CD1c-positive myeloid dendritic cell (primary cell): ENCODE measurements at regions not wholly inside any gene's neighbourhood (a gene's known extent, or its start where the extent isn't known, plus 50 kb on each side); places are given as distances from the start of the nearest gene placed in this dataset.

Experiments
- DNase-seq: peaks from one replicate; pipeline ENCODE4 v3.0.0-alpha.2; 2016; ENCODE audit errors: extremely low spot score

- DNase-seq, result no peak
Observed at GRCh38 chr4:135319685-135320084, 1118.1 kb upstream of the PABPC4L start.

GRCh38 chr4:135316266-135316779, 1114.7 kb upstream of the PABPC4L start:
- DNase-seq, result no peak

GRCh38 chr4:135290136-135290535, 1088.5 kb upstream of the PABPC4L start:
- no peak for DNase-seq

DNA sequence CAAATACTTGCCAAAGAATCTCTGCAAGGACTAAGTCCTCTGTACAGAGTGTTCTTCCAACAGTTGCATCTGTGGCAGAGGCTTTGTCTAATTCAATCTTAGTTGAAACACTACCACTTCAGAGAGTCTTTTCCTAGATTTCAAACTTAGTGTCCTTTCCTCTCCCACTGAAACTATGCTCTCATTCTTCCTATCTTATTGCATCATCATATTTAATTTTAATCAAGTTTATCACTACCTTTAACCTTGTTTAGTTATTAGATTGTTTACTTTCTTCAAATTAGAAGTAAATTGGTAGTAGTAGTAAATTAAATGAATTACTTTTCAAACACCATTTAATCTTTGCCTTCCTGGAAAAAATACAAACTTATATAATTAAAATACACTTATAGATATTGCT, 1082.3 kb upstream of the PABPC4L start:
- DNase-seq, result no peak

DNA sequence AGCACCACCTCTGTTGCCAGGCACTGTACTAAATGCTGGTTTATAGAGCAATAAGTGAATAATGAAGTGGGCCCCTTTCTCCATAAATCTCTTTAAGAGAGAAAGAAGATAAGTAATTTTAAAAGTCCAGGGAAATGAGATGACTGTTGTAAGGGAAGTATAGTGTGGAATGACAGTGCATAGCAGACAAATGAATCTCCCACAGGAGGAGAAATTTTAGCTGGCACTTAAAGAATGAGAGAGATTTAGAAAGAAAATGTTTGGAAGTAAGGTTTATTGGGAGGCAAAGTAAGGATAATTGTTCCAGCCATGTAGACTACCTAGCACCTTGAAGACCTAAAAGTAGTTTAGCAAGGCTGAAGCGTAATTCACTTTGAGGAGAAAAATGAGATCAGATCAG, 1081.1 kb upstream of the PABPC4L start:
- no peak for DNase-seq

GRCh38 chr4:135281230-135281629, 1079.6 kb upstream of the PABPC4L start:
- no peak for DNase-seq

DNA sequence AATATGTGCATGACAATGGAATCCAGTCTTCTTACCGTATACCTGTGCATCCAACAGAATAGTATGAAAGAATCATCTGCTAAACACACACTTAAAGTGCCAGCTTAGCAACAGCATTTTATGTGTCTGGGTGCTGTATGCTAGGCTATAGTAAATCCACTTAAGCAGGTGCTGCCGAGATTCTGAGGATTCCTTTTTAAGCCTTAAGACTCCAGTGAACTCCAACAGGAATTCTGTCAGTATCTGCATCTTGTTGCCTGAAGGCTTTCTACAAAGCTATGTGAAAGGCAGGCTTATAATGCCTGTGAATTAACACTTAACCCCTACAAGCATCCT, 1076.4 kb upstream of the PABPC4L start:
- no peak for DNase-seq

GRCh38 chr4:135277068-135277979, 1075.7 kb upstream of the PABPC4L start:
- DNase-seq, result no peak

DNA sequence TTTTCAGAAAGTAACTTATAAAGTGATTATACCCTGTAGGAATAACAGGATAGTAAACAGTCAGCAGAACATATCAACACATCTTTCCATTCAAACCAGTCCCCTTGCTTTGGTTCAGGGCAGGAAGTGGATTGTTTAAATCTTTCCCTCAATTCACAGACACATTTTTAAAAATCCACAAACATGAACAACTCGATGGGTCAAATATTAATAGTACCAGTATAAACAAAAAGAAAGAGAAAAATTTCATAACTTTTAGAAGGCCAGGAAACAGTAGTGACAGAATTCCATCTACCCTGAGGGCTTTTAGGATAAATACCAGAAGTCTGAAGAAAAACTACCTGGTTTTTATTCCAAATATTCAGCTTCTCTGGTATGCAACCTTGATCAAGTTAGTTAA, 1072.8 kb upstream of the PABPC4L start:
- DNase-seq, result no peak

DNA sequence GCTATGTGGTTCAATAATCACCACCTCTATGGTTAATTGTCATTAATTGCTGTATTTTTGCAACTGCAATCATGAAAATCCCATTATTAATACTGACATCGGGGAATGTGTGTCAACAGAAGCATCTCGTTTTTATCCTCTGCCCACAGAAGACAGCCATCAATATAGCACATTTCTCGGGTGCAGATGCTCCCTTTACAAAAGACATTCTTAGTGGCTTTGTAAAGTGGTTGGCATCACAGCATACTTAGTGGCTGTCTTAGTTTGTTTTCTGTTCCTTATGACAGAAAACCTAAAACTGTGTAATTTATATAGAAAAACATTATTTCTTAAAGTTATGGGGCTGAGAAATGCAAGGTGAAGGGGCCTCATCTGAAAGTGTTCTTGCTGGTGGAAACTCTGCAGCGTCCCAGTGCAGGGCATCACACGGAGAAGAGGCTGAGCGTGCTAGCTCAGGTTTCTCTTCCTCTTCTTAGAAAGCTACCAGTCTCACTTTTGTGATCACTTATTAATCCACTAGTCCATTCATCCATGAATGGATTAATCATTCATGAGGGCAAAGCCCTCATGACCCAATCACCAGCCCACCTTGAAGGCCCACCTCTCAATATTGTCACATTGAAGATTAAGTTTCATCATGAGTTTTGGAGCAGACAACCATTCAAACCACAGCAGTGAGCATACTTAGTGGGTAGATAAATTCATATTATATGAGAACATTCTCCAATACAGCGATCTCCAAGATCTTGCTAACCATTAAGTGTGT, 1067.7 kb upstream of the PABPC4L start:
- no peak for DNase-seq

- no peak for DNase-seq
Observed at GRCh38 chr4:135268369-135268768, 1066.8 kb upstream of the PABPC4L start.

- DNase-seq, result no peak
Observed at GRCh38 chr4:135267148-135267865, 1065.7 kb upstream of the PABPC4L start.

- DNase-seq, result no peak
Observed at GRCh38 chr4:135256111-135256510, 1054.5 kb upstream of the PABPC4L start.

DNA sequence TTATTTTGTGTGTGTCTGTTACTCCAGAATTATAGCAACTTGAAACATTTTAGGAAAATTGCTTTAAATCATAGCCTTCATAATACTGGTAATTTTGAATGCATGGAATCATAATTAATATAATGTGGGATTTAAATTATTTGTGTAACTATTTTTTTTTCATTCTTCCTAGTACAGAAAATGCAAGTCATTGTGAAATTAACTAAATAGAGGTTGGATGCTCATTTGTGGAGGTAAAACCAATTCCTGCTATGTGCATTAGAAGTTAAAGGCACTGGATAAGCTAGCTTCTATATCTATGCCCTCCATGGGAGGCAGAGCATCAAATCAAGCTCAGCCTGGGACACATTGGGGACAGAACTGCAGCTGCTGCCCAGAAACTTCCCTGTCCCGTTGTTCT, 1048.5 kb upstream of the PABPC4L start:
- DNase-seq, result no peak

DNA sequence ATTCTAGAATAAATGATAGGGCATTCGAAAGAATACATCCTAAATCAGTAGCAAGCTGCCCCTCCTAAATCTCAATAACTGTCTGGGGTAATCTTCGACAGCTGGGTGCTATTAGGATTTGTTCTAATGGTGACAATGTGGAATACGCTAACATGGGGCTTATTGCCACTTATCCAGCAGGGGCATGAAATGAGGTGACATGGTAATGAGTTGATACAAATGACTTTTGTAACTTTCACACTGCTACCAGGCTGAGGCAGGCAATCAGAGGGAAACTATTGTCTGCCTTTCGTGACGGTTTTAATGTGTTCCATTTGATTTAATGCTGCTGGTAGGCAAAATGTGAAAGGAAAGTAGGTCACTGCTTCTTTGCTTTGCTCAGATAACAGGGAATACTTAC, 1047.4 kb upstream of the PABPC4L start:
- DNase-seq, result no peak

GRCh38 chr4:135244696-135245095, 1043.1 kb upstream of the PABPC4L start:
- no peak for DNase-seq

DNA sequence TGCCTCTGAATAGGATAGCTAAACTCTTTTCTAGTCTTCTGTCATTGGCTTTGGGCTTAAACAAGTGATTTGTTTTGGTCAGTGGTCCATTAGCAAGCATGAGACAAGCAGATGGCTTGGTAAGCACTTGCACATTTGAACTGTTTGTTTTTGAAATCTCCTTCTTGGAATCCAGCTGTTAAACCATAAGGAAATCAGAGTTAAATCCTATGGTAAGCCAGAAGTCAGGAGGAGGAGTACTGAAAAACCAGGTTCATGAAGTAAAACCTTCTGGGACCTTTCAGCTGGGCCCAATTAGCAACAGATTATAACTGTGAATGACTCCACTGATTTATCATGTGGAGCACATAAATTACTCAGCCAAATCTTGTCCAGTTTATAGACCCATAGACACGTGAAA, 1042.5 kb upstream of the PABPC4L start:
- no peak for DNase-seq

GRCh38 chr4:135240796-135241195, 1039.2 kb upstream of the PABPC4L start:
- no peak for DNase-seq

- no peak for DNase-seq
Observed at GRCh38 chr4:135239964-135240363, 1038.4 kb upstream of the PABPC4L start.

DNA sequence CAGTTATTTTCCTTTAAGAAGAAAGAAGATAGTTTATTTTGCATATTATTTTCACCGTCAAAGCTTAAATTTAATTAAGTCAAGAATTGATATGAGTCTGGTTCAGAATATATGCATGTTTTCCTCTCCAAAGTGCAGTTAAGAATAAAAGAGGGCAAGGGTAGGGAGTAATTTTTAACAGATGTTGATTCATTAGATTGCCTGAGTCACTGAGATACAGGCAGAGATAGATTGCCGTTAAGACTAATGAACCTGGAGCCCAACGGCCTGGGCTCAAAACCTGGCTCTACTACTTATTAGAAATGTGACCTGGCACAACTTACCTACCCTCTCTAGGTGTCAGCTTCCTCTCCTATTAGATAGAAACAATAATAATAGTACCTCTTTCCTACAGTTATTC, 1037.4 kb upstream of the PABPC4L start:
- DNase-seq, result no peak

- DNase-seq, result no peak
Observed at GRCh38 chr4:135236048-135236447, 1034.5 kb upstream of the PABPC4L start.

- DNase-seq, result no peak
Observed at GRCh38 chr4:135227842-135228241, 1026.3 kb upstream of the PABPC4L start.
